Skin epidermis (tissue), 12 donors: ENCODE measurements at regions not wholly inside any gene's neighbourhood (a gene's known extent, or its start where the extent isn't known, plus 50 kb on each side); places are given as distances from the start of the nearest gene placed in this dataset.

Source experiments
- H3K27ac ChIP-seq, 21 experiments: fragments of 200-600 bp; sonication (generic) in 11 of 21; one replicate each; pipeline ENCODE4 v1.5.0; 2020; ENCODE audit warnings: mild to moderate bottlenecking in 3 of 21, inconsistent platforms in 2 of 21, moderate library complexity in 2 of 21
- H3K4me3 ChIP-seq, 7 experiments: fragments of 200-600 bp; sonication (generic) in 2 of 7; one replicate each; pipeline ENCODE4 v1.5.0; 2020; ENCODE audit warnings: inconsistent platforms in 2 of 7, mild to moderate bottlenecking in 2 of 7, moderate library complexity in 1 of 7

DNA sequence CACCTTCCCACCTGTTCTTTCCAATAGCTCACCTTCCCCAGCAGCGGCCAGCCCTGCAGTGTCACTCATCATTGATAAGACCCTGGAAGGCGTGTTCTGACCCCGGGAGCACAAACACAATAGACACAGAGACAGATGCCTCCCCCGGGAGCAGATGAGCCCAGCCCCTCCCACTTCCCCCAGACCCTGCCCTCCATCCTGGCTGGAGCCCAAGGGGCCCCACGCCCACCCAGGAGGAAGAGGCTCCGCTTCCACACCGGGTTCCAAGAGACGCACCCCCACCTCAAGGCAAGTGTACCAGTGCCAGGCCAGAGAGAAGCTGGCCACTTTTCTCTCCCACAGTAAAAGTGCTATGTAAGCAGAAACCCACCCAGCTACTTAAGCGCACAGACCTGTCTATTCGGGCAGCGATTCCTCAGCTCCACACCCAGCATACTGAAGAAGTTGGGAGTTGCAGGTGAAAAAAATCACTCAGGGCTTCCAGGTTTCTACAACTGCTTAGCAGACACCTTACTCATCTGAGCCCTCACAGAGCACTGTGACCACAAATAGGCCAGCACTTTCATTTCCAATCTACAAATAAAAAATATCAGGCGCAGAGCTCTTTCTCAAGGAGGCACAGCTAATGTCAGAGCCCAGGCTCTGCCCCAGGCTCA, 93.4 kb upstream of the NXT1 start:
- Histone ChIP-seq H3K27ac (peak overlapping the region in 11 of 21 experiments; percentile 4 to 81 (median 45)), H3K4me3 (no peak overlapping the region)

DNA sequence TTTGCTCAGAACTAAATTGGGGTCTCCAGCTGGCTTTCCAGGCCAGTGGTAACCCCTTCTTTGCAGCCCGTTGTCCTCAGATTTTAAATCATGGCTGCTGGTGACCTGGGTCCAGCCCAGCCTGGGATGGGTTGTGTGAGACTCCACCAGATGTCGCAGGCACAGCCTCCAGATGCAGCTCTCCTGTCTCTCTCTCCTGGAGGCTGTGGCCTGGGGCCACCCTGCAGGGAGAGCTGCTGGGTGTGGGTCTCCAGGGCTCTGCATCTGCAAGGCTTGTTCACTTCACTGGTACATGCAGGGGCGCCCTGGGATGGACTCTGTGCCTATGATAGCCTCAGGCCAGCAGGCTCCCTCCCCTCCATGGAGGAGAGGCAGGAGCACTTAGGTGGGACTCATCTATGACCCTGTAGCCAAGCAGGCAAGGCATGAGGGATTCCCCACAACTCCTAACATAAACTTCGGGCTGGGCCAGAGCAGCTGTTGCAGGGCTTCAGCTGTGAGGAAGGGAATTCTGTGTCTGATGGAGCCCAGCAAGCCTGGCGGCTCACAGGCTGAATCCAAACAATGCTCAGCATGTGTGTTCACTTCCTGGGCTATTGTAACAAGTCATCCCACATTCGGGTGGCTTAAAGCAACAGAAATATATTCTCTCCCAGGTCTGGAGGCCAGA, 94.7 kb upstream of the NXT1 start:
- H3K27ac ChIP-seq: peak overlapping the region in 1 of 21 experiments; percentile 5

DNA sequence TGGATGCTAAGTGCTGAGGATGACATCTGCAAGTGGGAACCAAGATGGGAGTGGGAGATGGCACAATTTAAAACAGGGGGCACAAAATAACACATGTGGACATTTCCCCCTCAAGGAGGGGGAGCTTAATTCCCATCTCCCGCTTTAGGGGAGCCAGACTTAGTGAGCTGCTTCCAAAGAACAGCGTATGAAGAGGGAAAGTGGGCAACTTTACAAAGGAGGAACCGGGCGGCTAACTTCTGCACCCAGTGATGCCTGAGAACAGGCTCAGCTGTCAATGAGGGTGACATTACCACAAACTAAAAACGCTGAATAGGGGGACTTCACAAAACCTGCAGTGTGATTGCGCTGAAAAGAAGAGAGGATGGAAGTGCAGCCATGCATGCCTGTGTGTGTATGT, 95.5 kb upstream of the NXT1 start:
- Histone ChIP-seq H3K4me3 (no peak overlapping the region), H3K27ac (no peak overlapping the region)

More for the DNA sequence above, 94.7 kb upstream of the NXT1 start:
- H3K4me3 ChIP-seq: no peak overlapping the region

DNA sequence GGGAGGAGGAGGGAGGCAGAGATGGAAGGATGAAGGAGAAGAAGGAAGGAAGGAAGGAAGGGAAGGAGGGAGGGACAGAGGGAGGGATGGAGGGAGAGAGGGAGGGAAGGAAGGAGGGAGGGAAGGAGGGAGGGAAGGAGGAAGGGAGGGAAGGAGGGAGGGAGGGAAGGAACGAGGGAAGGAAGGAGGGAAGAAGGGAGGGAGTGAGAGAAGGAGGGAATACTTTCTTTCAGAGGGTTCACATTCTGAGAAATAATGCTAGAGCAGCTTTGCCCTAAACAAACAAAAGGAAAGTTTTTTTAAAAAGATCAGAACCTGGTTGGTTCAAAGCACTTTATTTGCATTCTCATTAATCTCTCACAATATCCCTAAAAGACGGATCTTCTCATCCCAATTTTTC, 96.1 kb upstream of the NXT1 start:
- no peak overlapping the region for H3K4me3 ChIP-seq
- H3K27ac ChIP-seq: no peak overlapping the region

DNA sequence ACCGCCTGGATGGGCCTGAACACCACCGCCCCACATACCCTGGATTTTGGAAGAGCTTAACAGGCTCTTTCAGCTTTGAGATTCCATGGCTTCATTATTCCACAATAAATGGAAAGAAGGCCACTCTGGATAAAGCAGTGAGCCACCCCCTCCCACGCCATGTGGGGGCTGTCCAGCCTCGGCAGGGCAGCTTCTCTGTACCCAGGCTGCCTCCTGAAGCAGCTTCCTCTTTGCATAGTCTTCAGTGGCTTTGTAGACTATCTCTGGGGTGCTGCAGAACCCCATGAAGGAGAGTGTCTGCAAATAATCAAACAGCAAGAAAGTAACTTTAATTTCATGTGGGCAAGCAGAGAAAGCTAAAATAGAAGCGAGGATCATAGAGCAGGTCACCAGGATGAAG, 96.6 kb upstream of the NXT1 start:
- no peak overlapping the region for H3K4me3 ChIP-seq

DNA sequence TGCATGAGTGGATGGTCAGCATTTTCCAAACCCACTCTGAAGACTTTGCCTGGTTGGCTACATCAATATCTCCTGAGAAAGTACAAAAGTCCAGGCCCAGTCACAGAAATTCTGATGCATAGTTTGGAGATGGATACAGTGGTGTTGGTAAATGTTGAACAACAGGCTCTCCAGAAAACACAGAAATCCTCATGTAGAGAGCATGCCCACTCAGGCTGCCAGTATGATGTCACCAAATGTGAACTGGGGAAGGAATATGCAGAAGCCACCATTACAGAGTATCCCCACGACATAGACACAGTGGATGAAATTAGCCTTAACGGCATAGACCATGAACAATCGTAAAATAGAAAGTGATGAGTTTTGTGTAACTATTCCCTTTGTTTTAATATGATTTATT, 97.1 kb upstream of the NXT1 start:
- no peak overlapping the region for H3K4me3 ChIP-seq
- H3K27ac ChIP-seq: no peak overlapping the region

More for the DNA sequence above, 96.6 kb upstream of the NXT1 start:
- no peak overlapping the region for H3K27ac ChIP-seq

DNA sequence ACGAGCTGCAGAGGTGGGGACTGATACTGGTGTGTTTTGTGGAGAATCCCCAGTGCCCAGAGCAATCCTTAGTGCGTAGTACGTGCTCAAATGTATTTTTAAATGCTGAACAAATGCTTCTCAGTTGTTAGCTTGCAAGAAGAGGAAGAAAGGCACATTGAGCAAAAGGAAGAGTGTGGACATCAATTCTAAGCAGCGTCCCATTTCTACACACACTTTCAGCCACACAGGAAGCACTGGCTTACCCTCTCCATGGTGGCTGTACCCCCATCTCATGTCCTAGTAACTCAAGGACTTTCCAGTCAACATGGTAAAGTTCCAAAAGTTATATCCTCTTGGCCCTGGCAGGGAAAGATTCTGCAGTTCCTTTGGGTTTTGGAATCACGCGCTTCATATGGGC, 98.8 kb upstream of the NXT1 start:
- Histone ChIP-seq H3K27ac (no peak overlapping the region), H3K4me3 (no peak overlapping the region)

DNA sequence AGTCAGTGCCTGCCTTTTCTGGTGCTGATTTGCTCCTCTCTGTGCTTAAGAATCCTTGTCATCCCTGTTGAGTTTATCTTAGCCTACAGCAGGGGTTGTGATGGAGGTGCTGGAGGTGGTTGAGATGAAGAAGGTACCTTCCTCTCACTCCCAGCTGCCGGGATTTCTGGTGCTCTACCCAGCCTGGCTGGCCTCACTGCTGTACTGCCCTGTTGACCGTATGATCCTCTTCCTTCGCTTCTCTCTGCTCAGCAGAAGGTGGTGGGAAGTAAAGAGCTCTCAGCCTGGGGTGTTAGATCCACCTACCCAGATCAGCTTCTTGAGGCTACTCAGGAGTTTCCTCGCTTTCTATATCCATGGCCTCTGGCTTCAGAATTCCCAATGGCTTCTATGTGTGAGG, 101.0 kb upstream of the NXT1 start:
- Histone ChIP-seq H3K4me3 (no peak overlapping the region), H3K27ac (no peak overlapping the region)

DNA sequence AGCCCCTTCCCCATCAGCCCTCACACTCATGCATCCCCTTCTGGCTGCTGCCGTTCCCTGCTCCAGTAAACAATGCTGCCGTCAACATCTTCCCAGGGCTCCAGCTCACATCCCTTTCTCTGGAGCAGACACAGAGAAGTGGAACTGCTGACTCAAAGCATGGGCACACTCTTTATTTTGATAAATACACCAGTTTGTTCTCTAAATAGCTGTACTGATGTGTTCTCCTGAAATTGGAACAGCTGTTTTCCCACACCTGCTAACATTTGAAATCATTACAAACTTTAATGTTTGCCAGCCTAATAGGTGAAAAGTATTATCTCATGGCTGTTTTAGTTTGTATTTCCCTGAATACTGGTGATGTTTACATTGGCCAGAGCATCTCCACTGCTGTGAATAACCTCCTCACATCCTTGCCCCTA, 102.1 kb upstream of the NXT1 start:
- Histone ChIP-seq H3K27ac (no peak overlapping the region), H3K4me3 (no peak overlapping the region)

DNA sequence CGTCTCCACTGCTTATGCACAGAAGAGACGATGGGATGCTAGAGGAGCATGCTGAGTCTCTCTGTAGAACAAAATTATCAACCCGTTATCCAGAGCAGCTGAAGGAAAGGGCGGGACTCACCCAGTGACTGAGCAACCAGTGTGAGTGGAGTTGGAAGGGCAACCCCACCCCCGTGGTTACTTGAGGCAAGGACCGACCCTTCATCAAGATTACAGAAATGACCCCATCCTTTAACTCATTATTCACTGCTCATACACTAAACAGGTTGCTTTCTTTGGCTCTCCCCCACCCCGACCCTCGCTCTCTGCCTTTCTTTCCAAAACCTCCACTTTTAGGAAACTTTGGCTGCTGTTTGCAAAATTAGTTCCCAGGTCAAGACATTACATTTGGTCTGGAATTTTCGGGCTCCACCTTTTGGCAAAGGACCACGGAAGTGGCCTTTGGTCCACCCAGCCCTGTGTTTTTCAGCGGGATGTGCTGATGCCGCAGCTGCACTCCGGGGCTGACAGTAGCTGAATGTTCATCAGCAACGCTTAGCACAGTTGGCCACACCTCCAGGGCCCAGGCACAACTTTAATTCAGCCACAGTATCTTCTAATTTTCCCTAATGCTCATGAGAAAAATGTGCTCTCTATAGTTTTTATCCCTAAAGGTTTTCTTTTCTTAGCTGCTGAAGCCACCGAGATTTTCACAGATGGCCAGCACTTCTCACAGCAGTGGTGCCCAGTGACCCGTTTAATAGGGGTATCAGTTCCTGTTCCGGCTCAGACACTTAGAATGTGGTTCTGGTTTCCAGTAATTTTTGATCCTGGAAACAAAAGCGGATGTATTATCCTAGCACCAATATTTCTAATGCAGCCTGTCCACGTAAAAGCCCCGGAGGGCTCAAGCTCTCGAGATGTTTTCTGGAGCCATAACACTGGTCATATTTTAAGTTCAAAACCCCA, 103.6 kb upstream of the NXT1 start:
- Histone ChIP-seq H3K4me3 (no peak overlapping the region), H3K27ac (peak overlapping the region in 2 of 21 experiments; percentile 6 to 23)

DNA sequence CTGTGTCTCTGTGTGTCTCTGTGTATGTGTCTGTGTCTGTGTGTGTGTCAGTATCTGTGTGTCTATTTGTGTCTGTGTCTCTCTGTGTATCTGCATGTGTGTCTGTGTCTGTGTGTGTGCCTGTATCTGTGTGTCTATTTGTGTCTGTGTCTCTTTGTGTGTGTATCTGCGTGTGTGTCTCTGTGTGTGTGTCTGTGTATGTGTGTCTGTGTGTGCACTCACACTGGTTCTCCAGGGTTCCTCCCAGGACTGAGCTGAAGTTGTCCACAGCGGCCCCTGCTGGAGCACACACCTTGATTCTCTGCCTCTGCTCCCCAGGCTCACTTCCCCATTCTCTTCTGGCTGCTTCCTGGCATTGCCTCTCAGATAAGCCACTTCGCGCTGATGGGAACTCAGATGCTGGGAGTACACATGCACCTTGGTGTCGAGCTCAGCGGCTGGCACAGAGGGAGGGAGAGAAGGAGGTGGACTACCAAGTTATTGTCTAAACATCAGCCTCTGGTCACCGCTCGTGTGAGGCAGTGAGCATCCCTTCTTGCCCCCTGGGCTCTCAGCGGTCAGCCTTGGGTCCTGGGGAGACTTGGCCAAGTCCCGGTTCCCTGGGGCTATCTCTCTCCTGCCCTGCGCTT, 104.9 kb upstream of the NXT1 start:
- no peak overlapping the region for H3K27ac ChIP-seq
- no peak overlapping the region for H3K4me3 ChIP-seq

DNA sequence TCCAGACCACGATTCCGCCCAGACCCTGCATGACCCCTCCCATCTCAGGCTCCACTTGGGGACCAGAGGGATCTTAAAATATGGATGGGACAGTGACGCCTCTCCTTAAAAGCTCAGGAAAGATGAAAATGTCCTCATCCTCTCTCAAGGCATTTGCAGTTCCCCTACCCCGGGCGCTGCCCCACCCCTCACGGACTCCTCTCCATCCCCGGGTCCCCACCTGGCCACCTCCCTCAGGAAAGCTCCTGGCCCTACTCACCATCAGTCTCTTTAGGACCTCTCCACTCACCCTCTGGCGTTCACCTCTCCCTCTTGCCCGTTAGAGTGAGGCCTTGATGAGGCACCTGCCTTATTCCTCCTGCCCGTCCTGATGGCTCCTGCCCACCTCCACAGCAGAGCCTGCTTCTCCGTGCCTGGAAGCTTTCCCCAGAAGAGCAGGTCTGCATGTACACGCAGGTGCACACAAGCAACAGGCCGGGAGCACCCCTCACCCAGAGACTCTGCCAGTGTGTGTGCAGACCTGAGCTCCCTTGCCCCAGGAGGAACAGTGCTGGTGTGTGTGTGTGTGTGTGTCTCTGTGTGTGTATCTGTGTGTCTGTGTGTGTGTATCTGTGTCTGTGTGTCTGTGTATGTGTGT, 105.6 kb upstream of the NXT1 start:
- Histone ChIP-seq H3K4me3 (no peak overlapping the region), H3K27ac (peak overlapping the region in 5 of 21 experiments; percentile 12 to 74 (median 16))

DNA sequence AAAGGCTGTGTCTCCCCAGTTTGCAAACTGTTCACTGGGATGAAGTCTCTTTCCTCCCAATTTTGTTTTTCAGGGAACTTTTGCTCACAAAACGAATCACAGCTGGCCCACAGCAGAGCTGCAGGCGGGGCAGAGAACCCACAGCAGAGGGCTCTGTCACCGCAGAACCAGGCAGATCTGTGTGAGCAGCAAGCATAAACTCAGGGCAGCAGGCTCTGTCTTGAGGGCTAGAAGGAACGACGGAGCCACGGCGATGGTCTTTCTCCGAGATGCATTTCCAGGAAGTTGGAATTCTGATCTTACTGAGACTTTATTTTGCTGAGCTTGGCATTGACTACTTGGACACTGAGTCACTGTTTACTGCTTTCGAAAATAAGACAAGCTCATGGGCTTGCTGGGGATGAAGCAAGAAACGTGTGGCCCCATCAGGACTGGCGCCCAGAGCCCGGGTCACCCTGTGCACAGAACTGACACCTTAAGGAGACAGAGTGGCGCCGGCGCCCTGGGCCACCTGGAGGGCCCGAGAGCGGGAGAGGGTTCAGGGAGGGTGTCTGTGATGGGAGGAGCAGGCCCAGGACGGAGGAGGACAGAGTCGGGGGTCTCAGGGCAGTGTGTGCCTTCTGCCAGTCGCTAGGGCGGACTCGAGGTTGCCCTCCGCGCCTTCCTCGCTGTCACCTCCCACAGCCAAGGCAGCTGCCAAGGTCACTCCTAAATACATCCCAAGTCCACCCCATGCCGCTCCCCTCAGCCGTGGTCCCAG, 106.3 kb upstream of the NXT1 start:
- Histone ChIP-seq H3K4me3 (no peak overlapping the region), H3K27ac (peak overlapping the region in 7 of 21 experiments; percentile 12 to 74 (median 42))

DNA sequence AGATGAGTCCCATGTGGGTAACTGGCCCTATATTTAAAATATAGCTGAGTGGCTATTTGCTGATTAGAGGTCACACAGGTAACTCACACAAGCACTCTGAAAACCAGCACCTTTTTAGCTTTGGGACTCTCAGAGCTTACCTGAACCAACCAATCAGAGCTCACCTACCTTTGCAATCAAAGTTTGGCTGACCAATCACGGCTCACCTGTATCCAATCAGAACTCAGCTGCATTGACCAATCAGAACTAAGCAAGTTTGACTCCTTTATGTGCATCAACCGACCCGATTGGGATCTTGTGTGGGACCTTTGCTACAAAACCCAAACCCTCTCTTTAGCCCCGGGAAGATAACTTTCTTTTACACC, 106.8 kb upstream of the NXT1 start:
- Histone ChIP-seq H3K4me3 (no peak overlapping the region), H3K27ac (peak overlapping the region in 3 of 21 experiments; percentile 27 to 74 (median 42))

DNA sequence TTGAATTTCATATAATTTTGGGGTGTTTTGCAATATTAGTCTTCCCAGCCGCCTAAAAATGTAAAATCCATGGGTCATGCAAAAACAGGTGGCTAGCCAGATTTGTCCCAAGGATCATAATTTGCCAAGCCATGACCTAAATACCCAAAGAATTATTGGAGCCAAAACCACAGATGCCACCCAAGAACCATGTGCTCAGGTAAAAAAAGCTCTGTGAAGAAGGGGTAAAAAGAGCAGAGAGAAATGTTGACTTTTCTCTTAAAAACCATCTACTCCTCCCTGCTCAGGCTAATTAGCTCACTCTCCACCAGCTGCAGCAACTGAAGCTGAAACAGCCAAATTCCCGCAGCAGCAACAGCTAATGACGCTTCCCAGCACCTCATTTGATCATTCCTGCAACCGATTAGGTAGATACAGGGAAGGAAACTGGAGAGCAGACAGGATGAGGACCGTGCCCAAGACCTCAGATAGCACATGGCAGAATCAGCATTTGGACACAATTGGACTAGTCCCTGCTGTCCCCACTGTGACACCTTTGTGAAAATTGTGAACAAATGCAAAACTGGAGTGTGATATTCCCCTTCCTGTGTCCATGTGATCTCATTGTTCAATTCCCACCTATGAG, 107.9 kb upstream of the NXT1 start:
- Histone ChIP-seq H3K4me3 (no peak overlapping the region), H3K27ac (no peak overlapping the region)

DNA sequence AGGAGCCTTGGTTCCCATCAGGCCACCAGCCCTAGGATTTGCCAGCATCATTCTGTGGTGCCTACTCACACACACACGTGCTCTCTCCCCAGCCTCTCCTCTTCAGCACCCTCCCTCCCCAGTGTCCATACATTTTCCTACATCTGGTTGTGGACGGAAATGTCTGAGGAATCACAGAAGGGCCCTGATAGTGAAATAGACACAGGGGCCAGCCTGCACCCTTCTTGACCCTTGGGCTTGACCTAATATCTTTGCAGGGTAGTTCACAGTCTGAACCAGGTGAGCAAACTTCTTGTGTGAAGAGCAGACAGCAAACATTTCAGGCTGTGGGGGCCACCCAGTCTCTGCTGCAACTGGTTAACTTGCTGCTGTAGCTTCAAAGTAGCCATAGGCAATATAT, 108.5 kb upstream of the NXT1 start:
- H3K4me3 ChIP-seq: no peak overlapping the region
- no peak overlapping the region for H3K27ac ChIP-seq

DNA sequence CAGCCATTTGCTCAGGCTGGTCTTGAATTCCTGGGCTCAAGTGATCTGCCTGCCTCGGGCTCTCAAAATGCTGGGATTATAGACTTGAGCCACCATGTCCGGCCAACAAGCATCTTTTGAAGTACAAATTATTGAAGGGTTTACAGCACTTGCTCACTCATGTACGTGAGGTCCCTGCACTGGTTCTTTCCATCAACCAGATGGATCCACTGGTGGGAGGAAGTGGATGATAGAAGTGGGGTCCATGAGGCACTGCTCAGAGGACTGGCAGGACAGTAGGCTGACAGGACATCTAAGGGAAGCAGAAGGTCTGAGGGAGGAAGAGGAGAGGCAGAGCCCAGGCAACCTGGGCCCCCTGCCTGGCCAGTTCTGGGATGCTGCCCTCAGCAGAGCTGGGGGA, 109.2 kb upstream of the NXT1 start:
- H3K4me3 ChIP-seq: no peak overlapping the region
- no peak overlapping the region for H3K27ac ChIP-seq

DNA sequence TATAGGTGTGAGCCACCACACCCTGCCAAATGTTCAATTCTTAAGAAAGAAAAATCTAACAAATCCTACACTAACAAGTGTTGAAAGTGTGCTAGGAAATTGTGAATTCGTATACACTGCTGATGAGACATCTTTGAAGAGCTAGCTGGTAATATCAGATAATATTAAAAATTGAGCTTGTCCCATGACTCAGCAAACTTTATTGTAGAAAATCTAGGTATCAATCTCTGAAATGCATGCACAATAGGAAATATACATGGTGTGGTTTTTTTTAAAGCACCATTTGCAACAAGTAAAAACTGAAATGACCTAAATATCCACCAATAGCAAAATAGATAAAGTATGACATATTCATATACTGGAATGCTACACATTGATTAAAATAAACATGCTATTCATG, 110.1 kb upstream of the NXT1 start:
- H3K27ac ChIP-seq: no peak overlapping the region
- no peak overlapping the region for H3K4me3 ChIP-seq

DNA sequence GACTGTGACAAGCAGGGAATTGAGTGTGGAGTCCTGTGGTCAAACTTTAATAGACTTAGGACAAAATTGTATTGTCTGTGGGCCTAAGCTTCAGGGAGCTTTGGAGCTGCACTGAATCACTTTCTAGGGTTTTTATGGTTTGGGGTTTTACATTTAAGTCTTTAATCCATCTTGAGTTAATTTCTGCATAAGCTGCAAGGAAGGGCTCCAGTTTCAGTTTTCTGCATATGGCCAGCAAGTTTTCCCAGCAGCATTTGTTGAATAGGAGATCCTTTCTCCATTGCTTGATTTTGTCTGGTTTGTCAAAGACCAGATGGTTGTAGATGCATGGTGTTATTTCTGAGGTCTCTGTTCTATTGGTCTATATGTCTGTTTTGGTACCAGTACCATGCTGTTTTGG, 113.4 kb upstream of the NXT1 start:
- no peak overlapping the region for H3K27ac ChIP-seq
- no peak overlapping the region for H3K4me3 ChIP-seq
